NCI-H2196 (cell line): ENCODE measurements at regions not wholly inside any gene's neighbourhood (a gene's known extent, or its start where the extent isn't known, plus 50 kb on each side); places are given as distances from the start of the nearest gene placed in this dataset.
"Not testable (repeated sequence)": the region's sequence is repeated elsewhere in the genome, so short reads cannot be mapped to it uniquely, and the experiment has no call there.

Experiments
- DNase-seq: peaks from one replicate; lab custom pipeline; 2025; ENCODE audit not compliant: unreplicated experiment; lab: John Stamatoyannopoulos, UW

- DNase-seq = no peak
These were observed 99.2 kb upstream of the PCBD1 start for GRCh38 chr10:70987396-70988130.

- not testable (repeated sequence) for DNase-seq
These were observed 101.8 kb upstream of the PCBD1 start for GRCh38 chr10:70990156-70990555.

GRCh38 chr10:70990681-70991080 is 102.3 kb upstream of the PCBD1 start:
- no peak for DNase-seq

- no peak for DNase-seq
These were observed 103.1 kb upstream of the PCBD1 start for GRCh38 chr10:70991140-70992124.

- DNase-seq = no peak
These were observed 104.1 kb upstream of the PCBD1 start for GRCh38 chr10:70992436-70992835.

- DNase-seq = no peak
These were observed 104.7 kb upstream of the PCBD1 start for GRCh38 chr10:70993051-70993450.

GRCh38 chr10:70996549-70996948 is 108.2 kb upstream of the PCBD1 start:
- DNase-seq = no peak

- DNase-seq = no peak
These were observed 108.9 kb upstream of the PCBD1 start for GRCh38 chr10:70997236-70997635.

- no peak for DNase-seq
These were observed 109.7 kb upstream of the PCBD1 start for GRCh38 chr10:70998086-70998485.

GRCh38 chr10:71001470-71001869 is 113.1 kb upstream of the PCBD1 start:
- no peak for DNase-seq

- DNase-seq = no peak
These were observed 116.1 kb upstream of the PCBD1 start for GRCh38 chr10:71004176-71005075.

- no peak for DNase-seq
These were observed 117.3 kb upstream of the PCBD1 start for GRCh38 chr10:71005337-71006305.

- DNase-seq = no peak
These were observed 118.1 kb upstream of the PCBD1 start for GRCh38 chr10:71006506-71006905.

- no peak for DNase-seq
These were observed 119.2 kb upstream of the PCBD1 start for GRCh38 chr10:71007516-71007915.

GRCh38 chr10:71008150-71008549 is 119.8 kb upstream of the PCBD1 start:
- DNase-seq = no peak

GRCh38 chr10:71009126-71009525 is 120.8 kb upstream of the PCBD1 start:
- DNase-seq = no peak

- no peak for DNase-seq
These were observed 122.4 kb upstream of the PCBD1 start for GRCh38 chr10:71010730-71011129.

GRCh38 chr10:71011141-71011540 is 122.8 kb upstream of the PCBD1 start:
- no peak for DNase-seq

- DNase-seq = no peak
These were observed 125.8 kb upstream of the PCBD1 start for GRCh38 chr10:71014021-71014805.
